ENCODE measurements at regions not wholly inside any gene's neighbourhood (a gene's known extent, or its start where the extent isn't known, plus 50 kb on each side); places are given as distances from the start of the nearest gene placed in this dataset.

DNA sequence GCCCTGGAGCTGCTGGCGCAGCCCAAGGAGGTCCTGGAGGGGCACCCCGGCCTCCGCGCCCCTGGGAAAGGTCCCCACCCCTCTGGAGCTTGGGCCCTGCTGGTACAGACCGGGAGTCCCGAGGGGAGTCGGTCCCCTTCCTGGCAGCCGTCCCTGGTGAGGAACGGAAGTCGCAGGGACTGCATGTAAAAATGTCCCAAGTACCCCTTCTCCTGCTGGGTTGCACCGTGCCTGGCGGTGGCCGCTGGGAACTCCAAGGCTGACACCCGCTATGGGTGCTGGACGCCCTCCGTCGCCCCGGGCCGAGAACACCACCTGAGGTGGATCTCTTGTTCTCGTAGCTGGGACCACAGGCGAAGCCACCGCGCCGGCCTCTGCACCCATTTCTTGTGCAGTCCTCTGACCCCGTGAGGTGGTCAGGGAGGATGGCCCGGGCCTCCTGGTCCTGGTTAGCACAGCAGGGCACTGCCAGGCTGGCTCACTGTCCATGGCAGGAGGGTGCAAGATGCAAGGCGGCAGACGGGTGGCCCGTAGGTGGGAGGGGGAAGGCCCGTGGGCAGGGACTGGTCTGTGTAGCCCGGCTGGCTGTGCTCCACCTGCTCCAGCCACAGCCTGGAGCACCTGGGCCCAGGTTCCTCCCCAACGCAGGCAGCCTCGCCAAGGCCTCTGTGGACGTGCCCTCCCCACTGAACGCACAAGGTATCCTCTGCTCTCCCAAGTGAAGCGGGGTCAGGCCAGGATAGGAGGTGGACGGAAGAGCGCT lies 165.2 kb downstream of the IGLL1 start:
- dilution Hi-C loops (cut with HindIII; ENCODE audit: low sequenced_read_pairs, unreplicated experiment), result no loop called here
- Histone ChIP-seq H2AK5ac (ENCODE audit: low read depth, low read length) (no peak overlapping the region), H3K27ac (ENCODE audit: insufficient read depth, low read length) (no peak overlapping the region), H3K4me3 (ENCODE audit: insufficient read depth, low read depth, low read length) (no peak overlapping the region), H2BK5ac (ENCODE audit: low read depth, low read length, poor library complexity, severe bottlenecking) (no peak overlapping the region), H3K79me1 (ENCODE audit: low read depth in 1 of 2, low read length in 2 of 2) (no peaks in the 10 kb centered on the region), H3K9me3 (ENCODE audit: control insufficient read depth, insufficient read depth, low read length) (no peaks in the 10 kb centered on the region), H3K9ac (ENCODE audit: low read depth, low read length) (no peak overlapping the region), H3K36me3 (ENCODE audit: control insufficient read depth, insufficient read depth, low read length) (no peaks in the 10 kb centered on the region), H3K18ac (ENCODE audit: low read depth, low read length) (no peak overlapping the region), H4K5ac (ENCODE audit: low read depth, low read length) (no peak overlapping the region), H2AFZ (replicated peaks; ENCODE audit: low read length, poor library complexity) (peak overlapping the region; percentile 14), H2BK120ac (ENCODE audit: low read depth, low read length) (no peak overlapping the region), H2BK20ac (ENCODE audit: low read depth, low read length) (no peak overlapping the region), H3K9me1 (ENCODE audit: insufficient read depth, low read length) (no peaks in the 10 kb centered on the region), H3K27me3 (ENCODE audit: control insufficient read depth, insufficient read depth, low read length) (peaks cover 15% of the 10 kb centered on the region), H3K4me2 (ENCODE audit: low read depth, low read length) (no peak overlapping the region), H3K23ac (ENCODE audit: low read depth, low read length) (no peak overlapping the region), H3K4me1 (ENCODE audit: control insufficient read depth, insufficient read depth, low read length) (no peaks in the 10 kb centered on the region), H3K14ac (replicated peaks; ENCODE audit: low read depth, low read length) (no peak overlapping the region), H3K4ac (ENCODE audit: low read depth, low read length) (no peak overlapping the region), H3K56ac (ENCODE audit: extremely low read depth, insufficient read depth, low read length) (no peak overlapping the region), H2AK9ac (replicated peaks; ENCODE audit: low read depth, low read length, poor library complexity) (no peak overlapping the region), H4K91ac (ENCODE audit: insufficient read depth, low read depth, low read length) (no peak overlapping the region), H4K20me1 (ENCODE audit: insufficient read depth, low read length) (no peaks in the 10 kb centered on the region), H4K8ac (ENCODE audit: low read depth in 2 of 2, low read length in 2 of 2) (no peak overlapping the region), H2BK15ac (ENCODE audit: low read depth, low read length) (no peak overlapping the region)
- DNase-seq (no peak), ATAC-seq (ENCODE audit: low read depth) (no peak)
- intact Hi-C loops (cut with micrococcal nuclease), result no loop called here
- BruUV-seq (replicated peaks), result no TSS peak
- TF ChIP-seq FOS (IDR thresholded peaks at IDR 0.05; ENCODE audit: low read depth, low read length), result no peak
- no peak for TF ChIP-seq CEBPB (IDR thresholded peaks at IDR 0.05; ENCODE audit: low read depth, low read length)
- no peak for TF ChIP-seq MAFK (IDR thresholded peaks at IDR 0.05; ENCODE audit: low read depth, low read length)
- no peak for TF ChIP-seq BHLHE40 (IDR thresholded peaks at IDR 0.05; ENCODE audit: low read depth, low read length)
- TF ChIP-seq POLR2A (IDR thresholded peaks at IDR 0.05; ENCODE audit: low read depth, low read length), result no peak
- TF ChIP-seq SMC3 (IDR thresholded peaks at IDR 0.05; ENCODE audit: low read depth, low read length), result no peak
- TF ChIP-seq RAD21 (IDR thresholded peaks at IDR 0.05; ENCODE audit: low read length), result no peak
- TF ChIP-seq NFE2L2 (IDR thresholded peaks at IDR 0.05; ENCODE audit: low read depth, low read length), result no peak
- TF ChIP-seq, protein P1, sequence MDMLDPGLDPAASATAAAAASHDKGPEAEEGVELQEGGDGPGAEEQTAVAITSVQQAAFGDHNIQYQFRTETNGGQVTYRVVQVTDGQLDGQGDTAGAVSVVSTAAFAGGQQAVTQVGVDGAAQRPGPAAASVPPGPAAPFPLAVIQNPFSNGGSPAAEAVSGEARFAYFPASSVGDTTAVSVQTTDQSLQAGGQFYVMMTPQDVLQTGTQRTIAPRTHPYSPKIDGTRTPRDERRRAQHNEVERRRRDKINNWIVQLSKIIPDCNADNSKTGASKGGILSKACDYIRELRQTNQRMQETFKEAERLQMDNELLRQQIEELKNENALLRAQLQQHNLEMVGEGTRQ (IDR thresholded peaks at IDR 0.05; ENCODE audit: low read depth, low read length), result no peak
- TF ChIP-seq, protein P2, sequence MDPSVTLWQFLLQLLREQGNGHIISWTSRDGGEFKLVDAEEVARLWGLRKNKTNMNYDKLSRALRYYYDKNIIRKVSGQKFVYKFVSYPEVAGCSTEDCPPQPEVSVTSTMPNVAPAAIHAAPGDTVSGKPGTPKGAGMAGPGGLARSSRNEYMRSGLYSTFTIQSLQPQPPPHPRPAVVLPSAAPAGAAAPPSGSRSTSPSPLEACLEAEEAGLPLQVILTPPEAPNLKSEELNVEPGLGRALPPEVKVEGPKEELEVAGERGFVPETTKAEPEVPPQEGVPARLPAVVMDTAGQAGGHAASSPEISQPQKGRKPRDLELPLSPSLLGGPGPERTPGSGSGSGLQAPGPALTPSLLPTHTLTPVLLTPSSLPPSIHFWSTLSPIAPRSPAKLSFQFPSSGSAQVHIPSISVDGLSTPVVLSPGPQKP (IDR thresholded peaks at IDR 0.05; ENCODE audit: borderline replicate concordance, low read depth, low read length), result no peak
- no peak for TF ChIP-seq MAZ (IDR thresholded peaks at IDR 0.05; ENCODE audit: borderline replicate concordance, low read depth, low read length)
- no peak for TF ChIP-seq RCOR1 (IDR thresholded peaks at IDR 0.05; ENCODE audit: insufficient replicate concordance, low read length)
- no peak for TF ChIP-seq MXI1 (IDR thresholded peaks at IDR 0.05; ENCODE audit: borderline replicate concordance, low read depth, low read length)
- TF ChIP-seq RFX5 (IDR thresholded peaks at IDR 0.05; ENCODE audit: low read depth, low read length), result no peak
- no peak for TF ChIP-seq CHD1 (IDR thresholded peaks at IDR 0.05; ENCODE audit: low read depth, low read length)
- TF ChIP-seq, protein P3, sequence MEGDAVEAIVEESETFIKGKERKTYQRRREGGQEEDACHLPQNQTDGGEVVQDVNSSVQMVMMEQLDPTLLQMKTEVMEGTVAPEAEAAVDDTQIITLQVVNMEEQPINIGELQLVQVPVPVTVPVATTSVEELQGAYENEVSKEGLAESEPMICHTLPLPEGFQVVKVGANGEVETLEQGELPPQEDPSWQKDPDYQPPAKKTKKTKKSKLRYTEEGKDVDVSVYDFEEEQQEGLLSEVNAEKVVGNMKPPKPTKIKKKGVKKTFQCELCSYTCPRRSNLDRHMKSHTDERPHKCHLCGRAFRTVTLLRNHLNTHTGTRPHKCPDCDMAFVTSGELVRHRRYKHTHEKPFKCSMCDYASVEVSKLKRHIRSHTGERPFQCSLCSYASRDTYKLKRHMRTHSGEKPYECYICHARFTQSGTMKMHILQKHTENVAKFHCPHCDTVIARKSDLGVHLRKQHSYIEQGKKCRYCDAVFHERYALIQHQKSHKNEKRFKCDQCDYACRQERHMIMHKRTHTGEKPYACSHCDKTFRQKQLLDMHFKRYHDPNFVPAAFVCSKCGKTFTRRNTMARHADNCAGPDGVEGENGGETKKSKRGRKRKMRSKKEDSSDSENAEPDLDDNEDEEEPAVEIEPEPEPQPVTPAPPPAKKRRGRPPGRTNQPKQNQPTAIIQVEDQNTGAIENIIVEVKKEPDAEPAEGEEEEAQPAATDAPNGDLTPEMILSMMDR (conservative IDR thresholded peaks at IDR 0.05; ENCODE audit: low read depth, low read length), result no peak
- ChIA-PET POLR2A (ENCODE audit: unreplicated experiment) (no interaction called here), CTCF (no interaction called here)
- WGBS, 2 experiments (ENCODE audit: extremely low coverage in 2 of 2, insufficient read length in 1 of 2), result 95% methylated on average over 15 of the region's 38 CpGs; no CpG with 5 or more reads in 1 of the 2 experiments
- in situ Hi-C loops (cut with MboI; ENCODE audit: low sequenced_read_pairs), result no loop called here

Measured in IMR-90 (cell line).